HepG2 (cell line): ENCODE measurements at regions not wholly inside any gene's neighbourhood (a gene's known extent, or its start where the extent isn't known, plus 50 kb on each side); places are given as distances from the start of the nearest gene placed in this dataset.

Experiments
- CTCF ChIP-seq: sonication (generic); formaldehyde crosslinking; IDR thresholded peaks from 2 replicates; pipeline ENCODE4 v1.5.0; 2020; ENCODE audit warnings: mild to moderate bottlenecking, missing genetic modification reagents, moderate library complexity
- EHMT2 ChIP-seq: fragments of 200-600 bp; sonication (generic); IDR thresholded peaks from 2 replicates; pipeline ENCODE4 v1.7.0; 2017; ENCODE audit warnings: antibody characterized with exemption, low read depth, low read length, borderline replicate concordance
- JUNB ChIP-seq: sonication (generic); formaldehyde crosslinking; IDR thresholded peaks from 2 replicates; pipeline ENCODE4 v1.8.0; 2022; ENCODE audit warnings: missing genetic modification reagents, mild to moderate bottlenecking, borderline replicate concordance
- LRRFIP1 ChIP-seq: sonication (generic); formaldehyde crosslinking; conservative IDR thresholded peaks from 2 replicates; pipeline ENCODE4 v1.4.0; 2020; ENCODE audit warnings: missing genetic modification reagents
- MTA1 ChIP-seq: sonication (generic); formaldehyde crosslinking; IDR thresholded peaks from 2 replicates; pipeline ENCODE4 v1.4.0; 2020; ENCODE audit warnings: missing genetic modification reagents, mild to moderate bottlenecking, borderline replicate concordance
- RNF2 ChIP-seq: fragments of 450-650 bp; conservative IDR thresholded peaks from 2 replicates; pipeline ENCODE4 v1.6.1; 2016; ENCODE audit warnings: low read depth
- TCF7L2 ChIP-seq: IDR thresholded peaks from 2 replicates; pipeline ENCODE4 v1.6.1; 2011; ENCODE audit warnings: mild to moderate bottlenecking, low read depth, low read length, moderate library complexity
- U2AF1 ChIP-seq: fragments of 200-400 bp; formaldehyde crosslinking; optimal IDR thresholded peaks from 2 replicates; pipeline ENCODE3; 2017; ENCODE audit warnings: mild to moderate bottlenecking, low read depth, low read length
- XRCC5 ChIP-seq: fragments of 200-400 bp; formaldehyde crosslinking; optimal IDR thresholded peaks from 2 replicates; pipeline ENCODE3; 2017; ENCODE audit warnings: mild to moderate bottlenecking, low read length
- YY1 ChIP-seq: IDR thresholded peaks from 2 replicates; pipeline ENCODE4 v1.6.1; 2011; ENCODE audit warnings: low read length, low read depth, moderate library complexity, mild to moderate bottlenecking; ENCODE audit not compliant: insufficient read depth, insufficient replicate concordance
- ZNF3 ChIP-seq: IDR thresholded peaks from 2 replicates; pipeline ENCODE4 v1.7.0; 2017; ENCODE audit warnings: inconsistent platforms
- ZNF616 ChIP-seq: sonication (generic); formaldehyde crosslinking; IDR thresholded peaks from 2 replicates; pipeline ENCODE4 v1.5.0; 2020; ENCODE audit warnings: low read depth, mild to moderate bottlenecking, missing genetic modification reagents
- ZSCAN12 ChIP-seq: sonication (generic); formaldehyde crosslinking; IDR thresholded peaks from 2 replicates; pipeline ENCODE4 v1.9.0; 2021; ENCODE audit warnings: mild to moderate bottlenecking, missing genetic modification reagents
- TF ChIP-seq, protein P1 (sequence below): sonication (generic); formaldehyde crosslinking; IDR thresholded peaks from 2 replicates; pipeline ENCODE4 v1.5.0; 2020; ENCODE audit warnings: missing genetic modification reagents

DNA sequence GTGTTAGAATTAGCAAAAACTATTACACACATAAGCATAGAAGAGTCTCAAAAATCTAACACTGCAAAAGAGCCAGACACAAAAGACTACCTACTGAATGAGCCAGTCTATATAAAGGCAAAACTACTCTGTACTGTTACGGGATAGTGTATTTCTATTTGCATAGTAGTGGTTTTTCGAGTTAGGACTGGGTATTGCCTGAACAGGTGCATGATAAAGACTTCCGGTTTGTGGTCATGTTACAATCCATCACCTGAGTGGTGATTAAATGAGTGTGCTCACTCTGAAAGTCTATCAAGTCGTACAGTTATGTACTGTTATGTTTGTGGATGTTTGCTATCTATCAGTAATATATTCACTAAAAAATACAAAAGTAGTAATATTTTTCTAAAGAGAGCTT, 523.3 kb upstream of the SYT4 start:
- TF ChIP-seq JUNB (CRISPR knock-in tag) (no peak), ZNF616 (no peak), ZNF3 (CRISPR knock-in tag) (no peak), ZSCAN12 (no peak), U2AF1 (no peak), CTCF (CRISPR knock-in tag) (no peak), YY1 (no peak), TCF7L2 (no peak), XRCC5 (no peak), LRRFIP1 (CRISPR knock-in tag) (no peak), MTA1 (CRISPR knock-in tag) (no peak), RNF2 (no peak), EHMT2 (no peak)
- TF ChIP-seq, protein P1, sequence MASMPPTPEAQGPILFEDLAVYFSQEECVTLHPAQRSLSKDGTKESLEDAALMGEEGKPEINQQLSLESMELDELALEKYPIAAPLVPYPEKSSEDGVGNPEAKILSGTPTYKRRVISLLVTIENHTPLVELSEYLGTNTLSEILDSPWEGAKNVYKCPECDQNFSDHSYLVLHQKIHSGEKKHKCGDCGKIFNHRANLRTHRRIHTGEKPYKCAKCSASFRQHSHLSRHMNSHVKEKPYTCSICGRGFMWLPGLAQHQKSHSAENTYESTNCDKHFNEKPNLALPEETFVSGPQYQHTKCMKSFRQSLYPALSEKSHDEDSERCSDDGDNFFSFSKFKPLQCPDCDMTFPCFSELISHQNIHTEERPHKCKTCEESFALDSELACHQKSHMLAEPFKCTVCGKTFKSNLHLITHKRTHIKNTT (CRISPR knock-in tag), result no peak
